ENCODE measurements at regions not wholly inside any gene's neighbourhood (a gene's known extent, or its start where the extent isn't known, plus 50 kb on each side); places are given as distances from the start of the nearest gene placed in this dataset.

GRCh38 chr4:84179409-84179808 is 319.7 kb downstream of the NKX6-1 start:
- no peak for DNase-seq (ENCODE audit: low read depth, low spot score)
- H3K9me3 ChIP-seq (replicated peaks; ENCODE audit: control insufficient read depth, insufficient read depth, low read length), result no peaks in the 10 kb centered on the region
- dilution Hi-C loops (cut with MboI; ENCODE audit: extremely low pct_ligation_motif_present, low sequenced_read_pairs) (no loop called here), intact Hi-C loops (cut with micrococcal nuclease) (no loop called here)
- CTCF ChIA-PET, result no interaction called here
- BruUV-seq (replicated peaks), result no TSS peak
- no peaks in the 10 kb centered on the region for H3K4me1 ChIP-seq (ENCODE audit: control insufficient read depth, extremely low read depth, insufficient read depth, low read length)
- no peaks in the 10 kb centered on the region for H4K20me1 ChIP-seq (replicated peaks; ENCODE audit: control insufficient read depth, extremely low read depth, insufficient read depth, low read length)
- no peaks in the 10 kb centered on the region for H3K27me3 ChIP-seq (ENCODE audit: control insufficient read depth in 2 of 2, insufficient read depth in 2 of 2, low read length in 2 of 2)
- no peak overlapping the region for H3K9ac ChIP-seq (replicated peaks; ENCODE audit: extremely low read depth, insufficient read depth, low read length)
- no peak overlapping the region for H3K27ac ChIP-seq (ENCODE audit: insufficient read depth, low read depth, low read length)
- no peak for TF ChIP-seq FOS (IDR thresholded peaks at IDR 0.05; ENCODE audit: borderline replicate concordance, insufficient read depth, low read length)
- TF ChIP-seq POLR2AphosphoS5 (IDR thresholded peaks at IDR 0.05; ENCODE audit: insufficient read depth, low read depth, low read length), result no peak
- no peak for TF ChIP-seq MYC (IDR thresholded peaks at IDR 0.05; ENCODE audit: low read depth, low read length)
- TF ChIP-seq GATA2 (IDR thresholded peaks at IDR 0.05; ENCODE audit: insufficient read depth, insufficient read length, low read depth, low read length), result no peak
- no peak for TF ChIP-seq EZH2 (IDR thresholded peaks at IDR 0.05; ENCODE audit: borderline replicate concordance, low read depth, low read length, severe bottlenecking)
- TF ChIP-seq MAX (IDR thresholded peaks at IDR 0.05; ENCODE audit: insufficient read depth, insufficient read length), result no peak
- TF ChIP-seq POLR2A (IDR thresholded peaks at IDR 0.05; ENCODE audit: low read depth, low read length), result no peak
- no peaks in the 10 kb centered on the region for H3K9me1 ChIP-seq (replicated peaks; ENCODE audit: control insufficient read depth, extremely low read depth, insufficient read depth, low read length)
- H3K4me2 ChIP-seq (ENCODE audit: insufficient read depth, low read length), result no peak overlapping the region
- H3K79me2 ChIP-seq (ENCODE audit: control insufficient read depth, insufficient read depth, low read length), result no peaks in the 10 kb centered on the region
- no peak overlapping the region for H2AFZ ChIP-seq (ENCODE audit: low read depth, low read length)
- no peak overlapping the region for H3K4me3 ChIP-seq (replicated peaks in 1 of 3; ENCODE audit: insufficient read depth in 1 of 3, low read depth in 1 of 3, low read length in 3 of 3)
- POLR2A ChIA-PET, result no interaction called here
- no peaks in the 10 kb centered on the region for H3K36me3 ChIP-seq (ENCODE audit: control insufficient read depth in 2 of 2, extremely low read depth in 1 of 2, insufficient read depth in 2 of 2, low read length in 2 of 2)
- FAIRE-seq, result no peak

GRCh38 chr4:84177831-84178542 is 321.1 kb downstream of the NKX6-1 start:
- dilution Hi-C loops (cut with MboI; ENCODE audit: extremely low pct_ligation_motif_present, low sequenced_read_pairs), result no loop called here
- POLR2A ChIA-PET, result no interaction called here

More at GRCh38 chr4:84177831-84178542, 321.1 kb downstream of the NKX6-1 start:
- H3K4me1 ChIP-seq (ENCODE audit: control insufficient read depth, extremely low read depth, insufficient read depth, low read length), result no peaks in the 10 kb centered on the region
- intact Hi-C loops (cut with micrococcal nuclease), result no loop called here
- H3K79me2 ChIP-seq (ENCODE audit: control insufficient read depth, insufficient read depth, low read length), result no peaks in the 10 kb centered on the region
- CTCF ChIA-PET, result no interaction called here
- H3K36me3 ChIP-seq (ENCODE audit: control insufficient read depth in 2 of 2, extremely low read depth in 1 of 2, insufficient read depth in 2 of 2, low read length in 2 of 2), result no peaks in the 10 kb centered on the region
- H3K4me2 ChIP-seq (ENCODE audit: insufficient read depth, low read length), result no peak overlapping the region
- no peak overlapping the region for H3K9ac ChIP-seq (replicated peaks; ENCODE audit: extremely low read depth, insufficient read depth, low read length)
- no peak overlapping the region for H2AFZ ChIP-seq (ENCODE audit: low read depth, low read length)
- H3K27me3 ChIP-seq (ENCODE audit: control insufficient read depth in 2 of 2, insufficient read depth in 2 of 2, low read length in 2 of 2), result no peaks in the 10 kb centered on the region
- TF ChIP-seq JUN (IDR thresholded peaks at IDR 0.05; ENCODE audit: borderline replicate concordance, insufficient read depth, insufficient read length, low read depth) (no peak), EZH2 (IDR thresholded peaks at IDR 0.05; ENCODE audit: borderline replicate concordance, low read depth, low read length, severe bottlenecking) (no peak), POLR2AphosphoS5 (IDR thresholded peaks at IDR 0.05; ENCODE audit: insufficient read depth, low read depth, low read length) (no peak), MAX (IDR thresholded peaks at IDR 0.05; ENCODE audit: insufficient read depth, insufficient read length) (no peak), CTCF (IDR thresholded peaks at IDR 0.05; ENCODE audit: extremely low read depth in 1 of 2, insufficient read depth in 1 of 2, low read depth in 1 of 2, low read length in 2 of 2) (no peak), FOS (IDR thresholded peaks at IDR 0.05; ENCODE audit: borderline replicate concordance, insufficient read depth, low read length) (no peak), GATA2 (IDR thresholded peaks at IDR 0.05; ENCODE audit: insufficient read depth, insufficient read length, low read depth, low read length) (no peak), POLR2A (IDR thresholded peaks at IDR 0.05; ENCODE audit: low read depth, low read length) (no peak), MYC (IDR thresholded peaks at IDR 0.05; ENCODE audit: low read depth, low read length) (no peak)
- no peak for DNase-seq (ENCODE audit: low read depth, low spot score)
- no peak for FAIRE-seq
- BruUV-seq (replicated peaks), result no TSS peak
- H3K9me1 ChIP-seq (replicated peaks; ENCODE audit: control insufficient read depth, extremely low read depth, insufficient read depth, low read length), result no peaks in the 10 kb centered on the region
- H3K9me3 ChIP-seq (replicated peaks; ENCODE audit: control insufficient read depth, insufficient read depth, low read length), result no peaks in the 10 kb centered on the region
- H3K4me3 ChIP-seq (replicated peaks in 1 of 3; ENCODE audit: insufficient read depth in 1 of 3, low read depth in 1 of 3, low read length in 3 of 3), result no peak overlapping the region
- no peaks in the 10 kb centered on the region for H4K20me1 ChIP-seq (replicated peaks; ENCODE audit: control insufficient read depth, extremely low read depth, insufficient read depth, low read length)
- H3K27ac ChIP-seq (ENCODE audit: insufficient read depth, low read depth, low read length), result no peak overlapping the region
